Rectal smooth muscle tissue (tissue), 1 donor: ENCODE measurements at regions not wholly inside any gene's neighbourhood (a gene's known extent, or its start where the extent isn't known, plus 50 kb on each side); places are given as distances from the start of the nearest gene placed in this dataset.

Experiments used
- H3K27ac ChIP-seq: one replicate; pipeline ENCODE4 v1.7.0; 2013; ENCODE audit warnings: low read depth, low read length, inconsistent platforms
- H3K27me3 ChIP-seq: one replicate; pipeline ENCODE4 v1.7.0; 2013; ENCODE audit warnings: low read length; ENCODE audit not compliant: control insufficient read depth, insufficient read depth
- H3K36me3 ChIP-seq: one replicate; pipeline ENCODE4 v1.7.0; 2013; ENCODE audit warnings: low read length; ENCODE audit not compliant: control insufficient read depth, insufficient read depth
- H3K4me1 ChIP-seq: one replicate; pipeline ENCODE4 v1.7.0; 2013; ENCODE audit warnings: low read length; ENCODE audit not compliant: control insufficient read depth, insufficient read depth
- H3K4me3 ChIP-seq: one replicate; pipeline ENCODE4 v1.7.0; 2013; ENCODE audit warnings: low read length
- H3K9ac ChIP-seq: one replicate; pipeline ENCODE4 v1.7.0; 2013; ENCODE audit warnings: low read length

- Histone ChIP-seq H3K27ac (no peak overlapping the region), H3K36me3 (no peaks in the 10 kb centered on the region), H3K4me1 (no peaks in the 10 kb centered on the region), H3K4me3 (no peak overlapping the region), H3K9ac (no peak overlapping the region), H3K27me3 (no peaks in the 10 kb centered on the region)
Measured at GRCh38 chr7:1318051-1318450, 85.4 kb downstream of the UNCX start.

- no peak overlapping the region for H3K9ac ChIP-seq
- no peaks in the 10 kb centered on the region for H3K36me3 ChIP-seq
- no peaks in the 10 kb centered on the region for H3K27me3 ChIP-seq
- H3K4me3 ChIP-seq = no peak overlapping the region
- no peak overlapping the region for H3K27ac ChIP-seq
- H3K4me1 ChIP-seq = no peaks in the 10 kb centered on the region
Measured at GRCh38 chr7:1318661-1319060, 86.0 kb downstream of the UNCX start.

GRCh38 chr7:1320616-1321240, 88.1 kb downstream of the UNCX start:
- Histone ChIP-seq H3K27ac (no peak overlapping the region), H3K27me3 (peaks cover 4% of the 10 kb centered on the region), H3K36me3 (no peaks in the 10 kb centered on the region), H3K4me1 (no peaks in the 10 kb centered on the region), H3K9ac (no peak overlapping the region), H3K4me3 (no peak overlapping the region)

GRCh38 chr7:1321411-1322239, 89.0 kb downstream of the UNCX start:
- Histone ChIP-seq H3K9ac (no peak overlapping the region), H3K27me3 (peaks cover 4% of the 10 kb centered on the region), H3K4me3 (no peak overlapping the region), H3K36me3 (no peaks in the 10 kb centered on the region), H3K4me1 (no peaks in the 10 kb centered on the region), H3K27ac (no peak overlapping the region)

- peaks cover 4% of the 10 kb centered on the region for H3K27me3 ChIP-seq
- H3K9ac ChIP-seq = no peak overlapping the region
- H3K27ac ChIP-seq = no peak overlapping the region
Measured at GRCh38 chr7:1322240-1323110, 89.8 kb downstream of the UNCX start.

GRCh38 chr7:1323178-1324027, 90.7 kb downstream of the UNCX start:
- H3K27ac ChIP-seq = no peak overlapping the region
- no peak overlapping the region for H3K9ac ChIP-seq
- peaks cover 4% of the 10 kb centered on the region for H3K27me3 ChIP-seq

More at GRCh38 chr7:1322240-1323110, 89.8 kb downstream of the UNCX start:
- no peaks in the 10 kb centered on the region for H3K4me1 ChIP-seq
- H3K36me3 ChIP-seq = no peaks in the 10 kb centered on the region
- no peak overlapping the region for H3K4me3 ChIP-seq

GRCh38 chr7:1324028-1324900, 91.6 kb downstream of the UNCX start:
- Histone ChIP-seq H3K4me1 (no peaks in the 10 kb centered on the region), H3K4me3 (no peak overlapping the region), H3K36me3 (no peaks in the 10 kb centered on the region), H3K27ac (no peak overlapping the region), H3K27me3 (peaks cover 7% of the 10 kb centered on the region), H3K9ac (no peak overlapping the region)

More at GRCh38 chr7:1323178-1324027, 90.7 kb downstream of the UNCX start:
- Histone ChIP-seq H3K4me3 (no peak overlapping the region), H3K4me1 (no peaks in the 10 kb centered on the region), H3K36me3 (no peaks in the 10 kb centered on the region)

GRCh38 chr7:1325246-1325645, 92.6 kb downstream of the UNCX start:
- no peak overlapping the region for H3K27ac ChIP-seq
- no peaks in the 10 kb centered on the region for H3K4me1 ChIP-seq
- no peak overlapping the region for H3K4me3 ChIP-seq
- no peaks in the 10 kb centered on the region for H3K36me3 ChIP-seq
- peaks cover 9% of the 10 kb centered on the region for H3K27me3 ChIP-seq
- no peak overlapping the region for H3K9ac ChIP-seq

GRCh38 chr7:1325646-1326510, 93.2 kb downstream of the UNCX start:
- H3K27me3 ChIP-seq = peaks cover 9% of the 10 kb centered on the region
- no peak overlapping the region for H3K27ac ChIP-seq
- no peaks in the 10 kb centered on the region for H3K4me1 ChIP-seq
- no peak overlapping the region for H3K4me3 ChIP-seq
- H3K36me3 ChIP-seq = no peaks in the 10 kb centered on the region
- no peak overlapping the region for H3K9ac ChIP-seq

GRCh38 chr7:1326511-1326785, 93.8 kb downstream of the UNCX start:
- H3K36me3 ChIP-seq = no peaks in the 10 kb centered on the region

More at GRCh38 chr7:1326511-1326785, 93.8 kb downstream of the UNCX start:
- Histone ChIP-seq H3K4me1 (no peaks in the 10 kb centered on the region), H3K9ac (no peak overlapping the region), H3K27me3 (peaks cover 9% of the 10 kb centered on the region), H3K27ac (no peak overlapping the region), H3K4me3 (no peak overlapping the region)
